Stimulated activated CD8-positive, alpha-beta memory T cell treated with anti-CD3 and anti-CD28 coated beads, Interleukin-4, amount 100 ng/mL, for 1 hour (primary cell): ENCODE measurements at regions not wholly inside any gene's neighbourhood (a gene's known extent, or its start where the extent isn't known, plus 50 kb on each side); places are given as distances from the start of the nearest gene placed in this dataset.

ENCODE experiments used
- DNase-seq, 2 donors: peaks; one replicate each; pipeline ENCODE4 v3.0.0-alpha.2; 2020; ENCODE audit warnings: low read depth in 2 of 2, low spot score in 1 of 2

DNA sequence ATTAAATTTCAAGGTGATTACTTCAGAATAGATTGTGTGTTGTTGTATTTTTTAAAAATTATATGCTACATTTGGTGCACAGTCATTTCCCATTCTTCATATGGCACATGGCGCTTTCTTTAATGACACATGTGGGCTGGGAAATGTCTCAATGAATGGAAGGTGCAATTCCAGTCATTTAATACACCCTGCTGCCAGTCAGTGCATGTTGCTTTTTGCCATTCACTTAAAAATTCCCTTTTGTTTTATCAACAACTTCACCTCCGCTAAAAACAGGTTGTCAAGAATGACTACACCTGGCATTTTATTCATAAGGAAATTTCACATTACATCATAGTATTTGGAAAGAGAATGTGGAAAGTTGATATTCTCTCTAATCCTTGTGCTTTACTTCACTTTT, 716.4 kb upstream of the ADAMTS5 start:
- no peak for DNase-seq

- no peak for DNase-seq
These were observed 715.0 kb upstream of the ADAMTS5 start for GRCh38 chr21:27681841-27682240.

DNA sequence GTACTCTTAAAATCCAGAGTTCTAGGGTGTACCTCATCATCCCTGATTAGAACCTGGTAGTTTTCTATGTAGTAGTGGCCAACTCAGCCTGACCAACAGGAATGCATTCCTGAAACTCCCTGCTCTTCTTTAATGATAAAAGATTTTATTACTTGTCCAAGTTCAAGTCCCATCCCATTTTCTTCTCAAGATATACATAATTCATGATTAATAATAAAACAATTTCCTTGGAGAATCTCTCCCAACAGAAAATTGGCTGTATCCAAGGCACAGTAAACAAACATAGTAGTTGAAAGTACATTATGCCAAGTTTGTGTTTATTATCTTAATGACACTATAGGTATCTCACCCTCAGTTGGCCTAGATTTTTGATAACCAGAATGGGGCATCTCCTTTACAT, 714.1 kb upstream of the ADAMTS5 start:
- no peak for DNase-seq

GRCh38 chr21:27680181-27680580, 713.3 kb upstream of the ADAMTS5 start:
- no peak for DNase-seq

- DNase-seq: no peak
These were observed 711.6 kb upstream of the ADAMTS5 start for GRCh38 chr21:27678511-27678910.

- no peak for DNase-seq
These were observed 710.7 kb upstream of the ADAMTS5 start for GRCh38 chr21:27677546-27677945.

DNA sequence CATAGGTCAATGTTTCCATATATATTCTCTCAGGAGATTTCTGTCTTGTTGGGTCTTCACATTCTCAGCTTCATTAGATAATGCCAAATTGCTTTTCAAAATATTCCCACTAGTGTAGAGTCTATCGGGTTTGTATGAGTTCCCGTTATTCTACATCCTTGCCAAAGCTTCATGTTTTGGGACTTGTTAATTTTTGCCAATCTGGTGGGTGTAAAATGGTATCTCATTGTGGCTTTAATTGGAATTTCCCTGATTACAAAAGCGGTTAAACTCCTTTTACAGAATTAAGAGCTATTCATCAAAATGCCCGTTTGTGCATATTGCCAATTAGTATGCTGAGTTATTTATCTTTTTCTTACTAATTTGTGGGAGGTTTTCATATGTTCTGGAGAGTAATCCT, 708.4 kb upstream of the ADAMTS5 start:
- DNase-seq: no peak

GRCh38 chr21:27674041-27674615, 707.2 kb upstream of the ADAMTS5 start:
- DNase-seq: no peak

DNA sequence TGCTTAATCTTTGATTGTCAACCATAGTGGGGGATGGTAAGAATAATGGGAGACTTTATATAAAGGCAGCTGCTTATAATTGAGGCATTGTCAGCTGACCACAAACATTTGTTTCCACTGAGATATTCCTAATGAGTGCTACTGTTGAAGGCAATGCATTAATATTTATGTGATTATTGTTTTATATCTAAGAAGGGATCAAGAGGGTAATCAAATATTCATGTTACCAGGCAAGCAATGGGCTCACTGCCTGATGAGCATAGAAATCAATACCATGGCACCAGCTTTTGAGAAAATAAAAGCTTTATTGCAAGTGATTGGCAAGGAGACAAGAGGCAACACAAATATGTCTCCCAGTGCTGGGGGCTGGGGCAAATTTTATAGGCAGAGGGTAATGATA, 706.7 kb upstream of the ADAMTS5 start:
- DNase-seq: no peak

GRCh38 chr21:27671207-27671606, 704.3 kb upstream of the ADAMTS5 start:
- DNase-seq: no peak

DNA sequence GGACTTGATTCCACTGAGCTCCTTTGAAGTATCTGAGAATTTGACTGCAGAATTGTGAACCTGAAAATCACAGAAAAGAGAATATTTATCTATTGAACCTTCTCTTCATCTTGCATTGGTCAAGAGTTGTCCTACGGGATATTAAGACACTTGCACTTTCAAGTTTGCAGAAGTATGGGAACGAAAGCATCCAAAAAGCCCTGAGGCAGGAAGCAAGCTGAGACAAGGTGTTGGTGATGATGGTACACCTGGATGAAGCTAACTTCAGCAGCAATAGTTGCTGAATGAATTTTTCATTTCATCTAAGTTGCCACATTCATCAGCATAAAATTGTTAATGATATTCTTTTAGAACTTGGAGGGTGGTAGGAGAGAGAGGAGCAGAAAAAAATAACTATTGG, 686.6 kb upstream of the ADAMTS5 start:
- no peak for DNase-seq

DNA sequence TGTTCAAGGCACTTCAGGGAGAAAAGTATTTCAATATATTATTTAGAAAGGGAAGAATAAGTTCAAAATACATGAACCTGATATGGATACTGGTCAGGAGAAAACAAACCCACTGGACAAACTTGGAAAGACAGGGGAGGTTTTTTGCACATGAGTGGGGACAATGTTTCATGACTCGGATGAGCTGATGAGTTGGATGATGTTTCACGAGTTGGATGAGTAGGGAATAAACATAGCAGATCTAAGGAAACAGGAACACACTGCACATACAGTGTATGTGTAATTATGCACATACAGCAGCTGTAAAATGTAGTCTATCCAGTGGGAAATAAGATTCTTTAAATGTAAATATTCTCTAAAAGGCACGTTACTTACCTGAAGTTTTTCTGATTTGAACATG, 682.9 kb upstream of the ADAMTS5 start:
- no peak for DNase-seq

DNA sequence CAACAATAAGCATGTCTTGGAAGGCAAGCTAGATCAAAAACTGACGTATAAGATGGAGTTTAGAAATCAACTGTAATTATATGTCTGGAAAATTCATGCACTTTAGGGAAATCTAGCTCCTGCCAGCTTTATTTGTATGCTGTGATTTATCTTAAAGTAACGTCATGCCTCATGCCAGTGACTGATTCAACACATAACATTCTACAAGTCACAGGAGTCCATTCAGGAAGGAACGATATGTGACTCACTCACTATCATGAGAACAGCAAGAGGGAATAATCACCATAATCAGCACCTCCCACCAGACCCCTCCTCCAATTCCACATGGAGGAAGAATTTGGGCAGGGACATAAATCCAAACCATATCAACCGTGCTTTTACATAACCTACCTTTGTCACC, 682.4 kb upstream of the ADAMTS5 start:
- DNase-seq: no peak

- no peak for DNase-seq
These were observed 681.7 kb upstream of the ADAMTS5 start for GRCh38 chr21:27648560-27648959.

- DNase-seq: no peak
These were observed 681.0 kb upstream of the ADAMTS5 start for GRCh38 chr21:27647921-27648320.

DNA sequence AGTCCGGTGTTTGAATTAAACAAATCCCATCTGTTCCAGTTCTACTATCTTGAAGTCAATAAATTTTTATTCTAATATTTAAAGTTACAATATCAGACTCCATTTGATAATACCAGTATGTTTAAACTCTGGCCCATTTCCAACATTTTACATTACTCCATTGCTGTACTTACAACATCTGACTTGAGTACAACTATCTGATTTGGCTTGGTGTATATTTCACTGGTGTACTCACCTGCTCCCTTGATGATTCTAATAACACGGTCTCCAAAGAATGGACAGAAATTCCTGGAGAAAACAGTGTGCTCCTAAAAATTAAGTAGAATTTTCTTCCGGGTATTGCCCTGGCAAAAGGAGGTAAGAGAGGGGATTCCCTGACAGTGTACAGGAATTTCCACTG, 680.5 kb upstream of the ADAMTS5 start:
- no peak for DNase-seq

DNA sequence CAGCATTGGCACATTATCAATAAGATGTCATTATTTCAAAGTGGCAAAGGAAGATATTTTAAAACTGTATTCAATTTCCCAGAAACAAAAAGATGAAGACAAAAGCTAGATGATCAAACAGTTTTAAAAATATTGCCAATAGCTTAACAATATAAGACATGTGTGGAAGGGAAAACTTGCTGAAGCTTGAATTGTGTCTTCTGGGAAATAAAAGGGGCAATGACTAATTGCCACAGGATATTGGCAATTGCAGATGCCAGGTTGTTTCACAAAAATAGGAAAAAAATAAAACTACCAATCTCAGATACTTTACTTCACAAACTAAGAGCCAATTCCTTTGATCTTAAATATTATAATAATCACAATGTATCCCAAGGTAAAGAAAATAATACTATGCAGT, 679.8 kb upstream of the ADAMTS5 start:
- DNase-seq: no peak

DNA sequence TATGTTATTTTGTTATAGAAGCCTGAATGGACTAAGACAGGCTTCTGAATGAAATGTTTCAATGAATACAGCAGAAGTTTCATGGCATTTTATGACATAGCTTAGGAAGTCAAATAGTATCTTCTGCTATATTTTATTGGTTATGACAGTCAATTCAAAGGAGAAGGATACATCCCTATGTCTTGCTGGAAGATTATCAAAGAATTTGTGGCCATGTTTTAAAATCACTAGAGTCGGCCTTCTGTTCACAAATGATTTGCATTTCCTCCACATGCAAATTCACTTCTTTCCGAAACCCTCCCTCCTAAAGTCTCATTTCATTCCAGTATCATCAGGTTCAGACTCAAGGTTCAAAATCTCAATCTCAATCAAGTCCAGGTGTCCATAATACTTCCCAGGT, 679.2 kb upstream of the ADAMTS5 start:
- DNase-seq: no peak

- DNase-seq: no peak
These were observed 678.4 kb upstream of the ADAMTS5 start for GRCh38 chr21:27645285-27645684.

DNA sequence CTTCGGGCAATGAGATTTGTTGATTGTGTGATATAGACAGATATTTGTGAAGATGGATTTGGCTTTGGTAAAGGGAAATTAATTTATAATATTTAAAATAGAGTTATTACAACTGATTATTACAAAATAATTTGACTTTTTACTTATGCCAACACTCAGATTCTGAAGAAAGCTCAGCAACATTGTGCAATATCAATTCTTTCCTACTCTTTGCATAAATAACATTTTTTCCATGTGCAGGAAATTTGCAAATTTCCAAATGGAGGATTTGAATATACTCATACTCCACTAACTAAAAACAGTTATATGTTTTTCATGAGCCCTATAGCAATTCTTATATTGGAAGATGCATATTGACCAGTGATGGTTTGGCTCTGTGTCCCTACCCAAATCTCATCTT, 676.4 kb upstream of the ADAMTS5 start:
- DNase-seq: no peak

DNA sequence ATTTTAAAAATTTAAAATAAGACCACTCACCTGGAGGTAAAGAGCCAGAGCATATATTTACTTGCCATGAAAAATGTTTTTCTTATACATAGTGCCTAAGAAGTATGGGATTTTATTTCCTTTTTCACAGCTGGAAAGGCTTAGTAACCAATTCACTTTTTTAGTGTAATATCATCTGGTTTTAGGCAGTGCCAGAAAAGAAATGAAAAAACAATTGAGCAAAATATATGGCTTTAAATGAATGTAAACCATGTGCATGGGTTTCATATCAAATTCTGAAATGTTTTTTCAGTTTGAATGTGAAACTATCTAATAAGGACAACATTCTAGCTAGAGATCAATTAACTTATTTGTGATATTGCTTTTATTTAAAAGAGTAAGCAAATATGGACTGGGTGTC, 672.4 kb upstream of the ADAMTS5 start:
- no peak for DNase-seq

GRCh38 chr21:27636656-27637055, 669.8 kb upstream of the ADAMTS5 start:
- no peak for DNase-seq

GRCh38 chr21:27633631-27634030, 666.7 kb upstream of the ADAMTS5 start:
- DNase-seq: no peak

- no peak for DNase-seq
These were observed 664.6 kb upstream of the ADAMTS5 start for GRCh38 chr21:27631471-27631870.
